Tibial nerve (tissue), 4 donors: ENCODE measurements at regions not wholly inside any gene's neighbourhood (a gene's known extent, or its start where the extent isn't known, plus 50 kb on each side); places are given as distances from the start of the nearest gene placed in this dataset.

Source experiments
- DNase-seq, 2 donors: peaks; one replicate each; pipeline ENCODE4 v3.0.0-alpha.2; 2019; ENCODE audit warnings: low spot score in 2 of 2
- H3K27ac ChIP-seq, 4 donors: fragments of 200-600 bp; sonication (generic) in 3 of 4; one replicate each; pipeline ENCODE4 v1.5.1; 2017 to 2019; ENCODE audit warnings: mild to moderate bottlenecking in 1 of 4
- H3K27me3 ChIP-seq, 2 donors: fragments of 200-600 bp; sonication (generic) in 1 of 2; one replicate each; pipeline versions ENCODE4 v1.5.1 to v1.6.0; 2017 to 2019
- H3K36me3 ChIP-seq, 3 donors: fragments of 200-600 bp; sonication (generic); one replicate each; pipeline ENCODE4 v1.5.1; 2018 to 2019
- H3K4me1 ChIP-seq, 4 donors: fragments of 200-600 bp; sonication (generic) in 3 of 4; one replicate each; pipeline ENCODE4 v1.5.1; 2017 to 2019
- H3K4me3 ChIP-seq, 4 donors: fragments of 200-600 bp; sonication (generic) in 3 of 4; one replicate each; pipeline ENCODE4 v1.5.1; 2017 to 2019; ENCODE audit warnings: mild to moderate bottlenecking in 1 of 4, moderate library complexity in 1 of 4
- H3K9me3 ChIP-seq, 4 donors: fragments of 200-600 bp; sonication (generic) in 3 of 4; one replicate each; pipeline ENCODE4 v1.5.1; 2017 to 2019
- EP300 ChIP-seq, 2 donors: sonication (generic); formaldehyde crosslinking; IDR thresholded peaks; one replicate each; pipeline ENCODE4 v1.6.1; 2017; ENCODE audit warnings: antibody characterized with exemption in 2 of 2, mild to moderate bottlenecking in 1 of 2
- POLR2A ChIP-seq, 2 donors: fragments of 450-650 bp; IDR thresholded peaks; one replicate each; pipeline ENCODE4 v1.6.1; 2017; ENCODE audit warnings: antibody characterized with exemption in 2 of 2, mild to moderate bottlenecking in 2 of 2, moderate library complexity in 2 of 2
- WGBS, 2 donors: methylation state at CpG; one replicate each; pipeline ENCODE4 v1.1.5; 2018; 5-methylcytosine and 5-hydroxymethylcytosine counted together
- TF ChIP-seq, protein P1 (sequence below), 5 experiments: fragments of 200-600 bp in 3 of 5; fragments of 450-650 bp in 2 of 5; sonication (generic) in 3 of 5; IDR thresholded peaks; one replicate each; pipeline ENCODE4 v1.5.1; 2016 to 2019; ENCODE audit warnings: antibody characterized with exemption in 5 of 5, mild to moderate bottlenecking in 3 of 5, moderate library complexity in 2 of 5

DNA sequence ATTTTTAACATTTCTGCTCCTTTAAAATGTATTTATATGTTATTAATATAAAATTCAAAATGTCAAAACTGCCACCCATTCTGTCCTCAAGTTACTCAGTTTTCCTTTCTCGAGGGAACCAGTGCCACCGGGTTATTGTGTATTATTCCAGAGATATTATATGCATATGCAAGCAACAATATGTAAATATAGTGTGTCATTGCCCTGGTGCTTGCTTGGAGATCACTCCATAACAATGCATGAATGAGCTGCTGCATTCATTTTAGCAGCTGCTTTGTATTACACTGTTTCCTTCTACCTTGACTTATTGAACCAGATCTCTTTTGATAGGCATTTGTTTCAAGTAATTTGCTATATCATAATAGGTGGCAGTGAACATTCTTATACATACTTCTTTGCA, 509.1 kb downstream of the MCTP2 start:
- DNase-seq: no peak
- Histone ChIP-seq H3K36me3 (no peaks in the 10 kb centered on the region), H3K4me1 (no peaks in the 10 kb centered on the region), H3K9me3 (peaks cover 0 to 3% (median 0%) of the 10 kb centered on the region in 4 donors), H3K27ac (no peak overlapping the region), H3K27me3 (no peaks in the 10 kb centered on the region), H3K4me3 (no peak overlapping the region)
- TF ChIP-seq EP300 (IDR thresholded peaks at IDR 0.05): no peak
- TF ChIP-seq POLR2A (IDR thresholded peaks at IDR 0.05): no peak
- TF ChIP-seq, protein P1, sequence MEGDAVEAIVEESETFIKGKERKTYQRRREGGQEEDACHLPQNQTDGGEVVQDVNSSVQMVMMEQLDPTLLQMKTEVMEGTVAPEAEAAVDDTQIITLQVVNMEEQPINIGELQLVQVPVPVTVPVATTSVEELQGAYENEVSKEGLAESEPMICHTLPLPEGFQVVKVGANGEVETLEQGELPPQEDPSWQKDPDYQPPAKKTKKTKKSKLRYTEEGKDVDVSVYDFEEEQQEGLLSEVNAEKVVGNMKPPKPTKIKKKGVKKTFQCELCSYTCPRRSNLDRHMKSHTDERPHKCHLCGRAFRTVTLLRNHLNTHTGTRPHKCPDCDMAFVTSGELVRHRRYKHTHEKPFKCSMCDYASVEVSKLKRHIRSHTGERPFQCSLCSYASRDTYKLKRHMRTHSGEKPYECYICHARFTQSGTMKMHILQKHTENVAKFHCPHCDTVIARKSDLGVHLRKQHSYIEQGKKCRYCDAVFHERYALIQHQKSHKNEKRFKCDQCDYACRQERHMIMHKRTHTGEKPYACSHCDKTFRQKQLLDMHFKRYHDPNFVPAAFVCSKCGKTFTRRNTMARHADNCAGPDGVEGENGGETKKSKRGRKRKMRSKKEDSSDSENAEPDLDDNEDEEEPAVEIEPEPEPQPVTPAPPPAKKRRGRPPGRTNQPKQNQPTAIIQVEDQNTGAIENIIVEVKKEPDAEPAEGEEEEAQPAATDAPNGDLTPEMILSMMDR (IDR thresholded peaks at IDR 0.05): no peak
- WGBS, 2 donors: 60 to 74% methylated on average over 2 of the region's 2 CpGs

DNA sequence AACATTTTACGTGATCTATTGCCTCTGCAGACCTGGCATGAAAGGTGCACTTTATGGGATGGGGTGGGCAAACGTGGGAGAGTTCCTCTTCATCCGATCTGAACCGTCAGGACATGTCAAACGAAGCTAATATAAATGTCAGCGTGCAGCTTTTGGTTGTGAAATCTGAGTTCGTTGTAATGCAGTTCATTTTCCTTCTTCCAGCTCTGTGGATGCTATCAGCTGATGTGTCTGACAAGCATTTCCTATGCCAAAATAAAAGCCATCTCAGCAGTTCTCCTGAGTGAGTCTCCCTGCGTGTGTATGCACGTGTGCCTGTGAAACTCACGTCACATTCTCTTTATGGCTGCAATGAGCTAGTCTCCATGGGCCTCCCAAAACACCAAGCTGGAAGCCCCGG, 512.3 kb downstream of the MCTP2 start:
- H3K27ac ChIP-seq: no peak overlapping the region
- no peaks in the 10 kb centered on the region for H3K4me1 ChIP-seq
- no peak for DNase-seq
- H3K9me3 ChIP-seq: peaks cover 0 to 3% (median 0%) of the 10 kb centered on the region in 4 donors
- no peaks in the 10 kb centered on the region for H3K27me3 ChIP-seq
- no peak overlapping the region for H3K4me3 ChIP-seq
- TF ChIP-seq, protein P1 (IDR thresholded peaks at IDR 0.05): no peak
- TF ChIP-seq EP300 (IDR thresholded peaks at IDR 0.05) (no peak), POLR2A (IDR thresholded peaks at IDR 0.05) (no peak)
- 58 to 66% methylated on average over 11 of the region's 11 CpGs for WGBS, 2 donors
- H3K36me3 ChIP-seq: no peaks in the 10 kb centered on the region

DNA sequence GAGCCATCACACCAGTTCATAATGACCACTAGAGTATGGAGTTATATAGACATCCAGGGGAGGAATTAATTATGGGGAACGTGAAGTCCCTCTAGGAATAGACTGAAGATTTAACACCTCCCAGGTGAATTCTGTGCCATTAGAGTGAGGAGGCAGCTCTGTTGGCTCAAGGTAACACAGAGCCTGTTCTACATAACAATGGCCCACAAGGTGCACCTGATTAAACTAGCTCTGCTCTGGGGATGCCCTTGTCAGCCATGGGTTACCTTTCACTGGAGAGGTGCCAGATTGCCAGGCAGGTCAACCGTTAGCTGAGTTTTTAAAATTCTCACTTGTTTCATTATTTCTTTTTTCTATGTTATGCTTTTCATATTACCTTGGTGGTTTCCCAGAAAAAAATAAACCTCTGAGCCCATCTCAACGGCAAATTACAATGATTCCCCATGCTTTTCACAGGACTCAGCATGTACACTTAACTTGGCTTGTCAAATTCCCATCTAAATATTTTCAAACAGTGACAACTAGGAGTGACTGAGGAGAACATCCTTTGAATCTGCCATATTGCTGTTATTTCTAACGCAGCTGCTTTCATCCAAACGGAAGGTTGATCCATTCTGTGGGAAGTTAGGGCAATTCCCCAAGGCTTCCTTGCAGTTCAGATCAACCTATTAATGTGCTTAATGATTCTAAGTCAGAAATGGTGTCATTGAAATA, 512.9 kb downstream of the MCTP2 start:
- Histone ChIP-seq H3K4me3 (no peak overlapping the region), H3K27me3 (no peaks in the 10 kb centered on the region), H3K4me1 (peaks cover 0 to 3% (median 0%) of the 10 kb centered on the region in 4 donors), H3K9me3 (peaks cover 0 to 3% (median 0%) of the 10 kb centered on the region in 4 donors), H3K36me3 (no peaks in the 10 kb centered on the region), H3K27ac (no peak overlapping the region)
- TF ChIP-seq POLR2A (IDR thresholded peaks at IDR 0.05): no peak
- TF ChIP-seq, protein P1 (IDR thresholded peaks at IDR 0.05): no peak
- TF ChIP-seq EP300 (IDR thresholded peaks at IDR 0.05): no peak
- DNase-seq: no peak
- 69 to 74% methylated on average over 5 of the region's 5 CpGs for WGBS, 2 donors

DNA sequence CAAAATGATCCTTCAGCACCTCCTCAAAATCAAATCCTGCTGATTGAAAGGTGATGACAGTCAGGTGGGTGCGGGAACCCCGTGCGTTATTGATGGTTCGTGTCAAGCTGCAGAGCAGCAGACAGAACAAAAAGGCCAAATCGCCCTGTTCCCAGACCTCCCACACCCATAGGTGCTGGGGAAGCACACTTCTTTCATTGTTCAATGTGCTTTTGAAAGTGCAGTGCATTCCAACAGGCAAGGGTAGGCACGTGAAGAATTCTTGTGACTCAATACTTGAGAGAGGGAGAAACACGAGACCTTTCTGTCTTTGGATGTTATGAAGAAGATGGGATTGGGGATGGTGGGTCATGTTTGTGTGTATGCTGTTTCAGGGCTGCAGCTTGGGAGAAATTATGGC, 514.0 kb downstream of the MCTP2 start:
- Histone ChIP-seq H3K27me3 (no peaks in the 10 kb centered on the region), H3K36me3 (no peaks in the 10 kb centered on the region), H3K9me3 (peaks cover 0 to 3% (median 0%) of the 10 kb centered on the region in 4 donors), H3K4me1 (peaks cover 0 to 15% (median 0%) of the 10 kb centered on the region in 4 donors), H3K27ac (no peak overlapping the region), H3K4me3 (no peak overlapping the region)
- 73 to 78% methylated on average over 7 of the region's 7 CpGs for WGBS, 2 donors
- TF ChIP-seq EP300 (IDR thresholded peaks at IDR 0.05) (no peak), POLR2A (IDR thresholded peaks at IDR 0.05) (no peak)
- TF ChIP-seq, protein P1 (IDR thresholded peaks at IDR 0.05): no peak
- no peak for DNase-seq

DNA sequence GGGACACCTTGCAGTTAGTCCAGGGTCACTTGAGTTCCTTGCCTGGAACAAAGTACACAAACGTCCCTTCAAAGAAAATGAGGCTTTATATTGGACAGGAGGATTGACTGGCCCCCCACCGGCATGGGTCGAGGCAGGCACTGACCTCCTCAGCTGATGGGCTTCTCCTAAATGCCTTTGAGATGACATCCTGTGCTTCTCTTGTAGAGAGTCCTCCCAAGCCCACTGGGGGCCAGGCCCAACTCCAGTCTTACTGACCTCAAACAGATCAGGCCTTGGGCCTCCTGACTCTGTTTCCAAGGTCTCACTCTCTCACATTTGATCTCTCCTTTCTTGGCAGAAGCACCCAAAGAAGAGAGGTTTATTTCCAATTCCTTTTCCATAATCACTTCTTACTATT, 516.1 kb downstream of the MCTP2 start:
- H3K4me3 ChIP-seq: no peak overlapping the region
- no peak for DNase-seq
- H3K36me3 ChIP-seq: no peaks in the 10 kb centered on the region
- WGBS, 2 donors: 43 to 60% methylated on average over 3 of the region's 3 CpGs
- no peaks in the 10 kb centered on the region for H3K9me3 ChIP-seq
- no peaks in the 10 kb centered on the region for H3K27me3 ChIP-seq
- TF ChIP-seq, protein P1 (IDR thresholded peaks at IDR 0.05): no peak
- no peak for TF ChIP-seq EP300 (IDR thresholded peaks at IDR 0.05)
- no peak for TF ChIP-seq POLR2A (IDR thresholded peaks at IDR 0.05)
- H3K27ac ChIP-seq: no peak overlapping the region
- H3K4me1 ChIP-seq: peaks cover 0 to 15% (median 0%) of the 10 kb centered on the region in 4 donors
